Type B pancreatic cell (in vitro differentiated cells): ENCODE measurements at regions not wholly inside any gene's neighbourhood (a gene's known extent, or its start where the extent isn't known, plus 50 kb on each side); places are given as distances from the start of the nearest gene placed in this dataset.

Experiments used
- DNase-seq: peaks from one replicate; pipeline ENCODE4 v3.0.0; 2021; ENCODE audit warnings: mixed read lengths; ENCODE audit not compliant: unreplicated experiment; ENCODE audit errors: extremely low spot score
- H3K27ac Mint-ChIP-seq: 2 replicates; pipeline ENCODE4 v1.8.0; 2021; ENCODE audit warnings: mild to moderate bottlenecking, mixed read lengths
- H3K27me3 Mint-ChIP-seq: 2 replicates; pipeline ENCODE4 v1.8.0; 2021; ENCODE audit warnings: mixed read lengths
- H3K36me3 Mint-ChIP-seq: 2 replicates; pipeline ENCODE4 v1.8.0; 2021; ENCODE audit warnings: mixed read lengths
- H3K4me1 Mint-ChIP-seq: one replicate; pipeline ENCODE4 v1.8.0; 2021; ENCODE audit warnings: mixed read lengths; ENCODE audit not compliant: unreplicated experiment
- H3K4me3 Mint-ChIP-seq: 2 replicates; pipeline ENCODE4 v1.8.0; 2021; ENCODE audit warnings: mild to moderate bottlenecking, mixed read lengths
- H3K9me3 Mint-ChIP-seq: 2 replicates; pipeline ENCODE4 v1.8.0; 2021; ENCODE audit warnings: mixed read lengths
- CTCF ChIP-seq: fragments of 200-600 bp; sonication (generic); conservative IDR thresholded peaks from 2 replicates; pipeline ENCODE4 v1.5.0; 2021; ENCODE audit warnings: antibody characterized with exemption, mild to moderate bottlenecking

GRCh38 chrX:16023790-16024734 is 99.3 kb upstream of the GRPR start:
- no peak overlapping the region for H3K27ac Mint-ChIP-seq
- no peak for TF ChIP-seq CTCF
- H3K4me3 Mint-ChIP-seq: no peak overlapping the region
- DNase-seq: no peak
- H3K27me3 Mint-ChIP-seq: no peaks in the 10 kb centered on the region
- no peaks in the 10 kb centered on the region for H3K36me3 Mint-ChIP-seq
- no peaks in the 10 kb centered on the region for H3K4me1 Mint-ChIP-seq
- H3K9me3 Mint-ChIP-seq: no peaks in the 10 kb centered on the region

- no peak for DNase-seq
- TF ChIP-seq CTCF: no peak
Measured at GRCh38 chrX:16022580-16023200, 100.7 kb upstream of the GRPR start.

GRCh38 chrX:16018291-16018690 is 105.1 kb upstream of the GRPR start:
- Mint-ChIP-seq H3K27me3 (no peaks in the 10 kb centered on the region), H3K4me3 (no peak overlapping the region), H3K4me1 (no peaks in the 10 kb centered on the region), H3K9me3 (no peaks in the 10 kb centered on the region), H3K27ac (no peak overlapping the region), H3K36me3 (no peaks in the 10 kb centered on the region)
- DNase-seq: no peak
- TF ChIP-seq CTCF: no peak

More at GRCh38 chrX:16022580-16023200, 100.7 kb upstream of the GRPR start:
- H3K9me3 Mint-ChIP-seq: no peaks in the 10 kb centered on the region
- H3K36me3 Mint-ChIP-seq: no peaks in the 10 kb centered on the region
- H3K27me3 Mint-ChIP-seq: no peaks in the 10 kb centered on the region
- no peak overlapping the region for H3K4me3 Mint-ChIP-seq
- H3K4me1 Mint-ChIP-seq: no peaks in the 10 kb centered on the region
- no peak overlapping the region for H3K27ac Mint-ChIP-seq

GRCh38 chrX:16014171-16014570 is 109.2 kb upstream of the GRPR start:
- no peaks in the 10 kb centered on the region for H3K27me3 Mint-ChIP-seq
- DNase-seq: no peak
- H3K27ac Mint-ChIP-seq: no peak overlapping the region
- H3K9me3 Mint-ChIP-seq: no peaks in the 10 kb centered on the region
- H3K36me3 Mint-ChIP-seq: no peaks in the 10 kb centered on the region
- H3K4me1 Mint-ChIP-seq: no peaks in the 10 kb centered on the region
- no peak for TF ChIP-seq CTCF
- no peak overlapping the region for H3K4me3 Mint-ChIP-seq

- Mint-ChIP-seq H3K36me3 (no peaks in the 10 kb centered on the region), H3K4me1 (no peaks in the 10 kb centered on the region), H3K27me3 (no peaks in the 10 kb centered on the region), H3K9me3 (no peaks in the 10 kb centered on the region), H3K27ac (no peak overlapping the region), H3K4me3 (no peak overlapping the region)
- DNase-seq: no peak
- TF ChIP-seq CTCF: no peak
Measured at GRCh38 chrX:16012250-16012649, 111.1 kb upstream of the GRPR start.
